ENCODE measurements at regions not wholly inside any gene's neighbourhood (a gene's known extent, or its start where the extent isn't known, plus 50 kb on each side); places are given as distances from the start of the nearest gene placed in this dataset.

- H3K4me3 ChIP-seq (ENCODE audit: low read length in 2 of 2) = no peak overlapping the region
- no peaks in the 10 kb centered on the region for H3K4me1 ChIP-seq (ENCODE audit: control insufficient read depth in 2 of 2, insufficient read depth in 2 of 2, low read length in 2 of 2)
- H3K9me3 ChIP-seq (ENCODE audit: control insufficient read depth in 2 of 2, insufficient read depth in 1 of 2, low read length in 1 of 2) = peaks cover 0 to 9% of the 10 kb centered on the region in 2 donors
- no peak for DNase-seq (ENCODE audit: low read depth in 6 of 9, low spot score in 9 of 9)
- H3K27ac ChIP-seq (ENCODE audit: low read depth in 1 of 2, low read length in 1 of 2) = no peak overlapping the region
- H3K27me3 ChIP-seq (ENCODE audit: control insufficient read depth in 2 of 2, insufficient read depth in 1 of 2, low read length in 1 of 2) = no peaks in the 10 kb centered on the region
- H3K36me3 ChIP-seq (ENCODE audit: control insufficient read depth in 2 of 2, insufficient read depth in 2 of 2, low read length in 1 of 2) = no peaks in the 10 kb centered on the region
Observed at GRCh38 chr10:9858816-9859215, 1158.9 kb upstream of the CELF2 start.

- H3K27ac ChIP-seq (ENCODE audit: low read depth in 1 of 2, low read length in 1 of 2) = no peak overlapping the region
Observed at GRCh38 chr10:9860045-9860444, 1157.6 kb upstream of the CELF2 start.

GRCh38 chr10:9863559-9864121, 1154.0 kb upstream of the CELF2 start:
- H3K4me1 ChIP-seq (ENCODE audit: control insufficient read depth in 2 of 2, insufficient read depth in 2 of 2, low read length in 2 of 2) = no peaks in the 10 kb centered on the region
- peaks cover 0 to 2% of the 10 kb centered on the region in 2 donors for H3K9me3 ChIP-seq (ENCODE audit: control insufficient read depth in 2 of 2, insufficient read depth in 1 of 2, low read length in 1 of 2)
- no peaks in the 10 kb centered on the region for H3K36me3 ChIP-seq (ENCODE audit: control insufficient read depth in 2 of 2, insufficient read depth in 2 of 2, low read length in 1 of 2)
- H3K27me3 ChIP-seq (ENCODE audit: control insufficient read depth in 2 of 2, insufficient read depth in 1 of 2, low read length in 1 of 2) = no peaks in the 10 kb centered on the region
- H3K4me3 ChIP-seq (ENCODE audit: low read length in 2 of 2) = no peak overlapping the region
- DNase-seq (ENCODE audit: low read depth in 6 of 9, low spot score in 9 of 9) = no peak
- WGBS = 94% methylated on average over 9 of the region's 9 CpGs
- no peak overlapping the region for H3K27ac ChIP-seq (ENCODE audit: low read depth in 1 of 2, low read length in 1 of 2)

More at GRCh38 chr10:9860045-9860444, 1157.6 kb upstream of the CELF2 start:
- peaks cover 0 to 9% of the 10 kb centered on the region in 2 donors for H3K9me3 ChIP-seq (ENCODE audit: control insufficient read depth in 2 of 2, insufficient read depth in 1 of 2, low read length in 1 of 2)
- no peaks in the 10 kb centered on the region for H3K36me3 ChIP-seq (ENCODE audit: control insufficient read depth in 2 of 2, insufficient read depth in 2 of 2, low read length in 1 of 2)
- no peak overlapping the region for H3K4me3 ChIP-seq (ENCODE audit: low read length in 2 of 2)
- no peaks in the 10 kb centered on the region for H3K27me3 ChIP-seq (ENCODE audit: control insufficient read depth in 2 of 2, insufficient read depth in 1 of 2, low read length in 1 of 2)
- DNase-seq (ENCODE audit: low read depth in 6 of 9, low spot score in 9 of 9) = no peak
- H3K4me1 ChIP-seq (ENCODE audit: control insufficient read depth in 2 of 2, insufficient read depth in 2 of 2, low read length in 2 of 2) = no peaks in the 10 kb centered on the region

- peaks cover 0 to 2% of the 10 kb centered on the region in 2 donors for H3K9me3 ChIP-seq (ENCODE audit: control insufficient read depth in 2 of 2, insufficient read depth in 1 of 2, low read length in 1 of 2)
- H3K27me3 ChIP-seq (ENCODE audit: control insufficient read depth in 2 of 2, insufficient read depth in 1 of 2, low read length in 1 of 2) = no peaks in the 10 kb centered on the region
- 92% methylated on average over 2 of the region's 2 CpGs for WGBS
- DNase-seq (ENCODE audit: low read depth in 6 of 9, low spot score in 9 of 9) = no peak
- no peaks in the 10 kb centered on the region for H3K4me1 ChIP-seq (ENCODE audit: control insufficient read depth in 2 of 2, insufficient read depth in 2 of 2, low read length in 2 of 2)
- no peaks in the 10 kb centered on the region for H3K36me3 ChIP-seq (ENCODE audit: control insufficient read depth in 2 of 2, insufficient read depth in 2 of 2, low read length in 1 of 2)
- no peak overlapping the region for H3K4me3 ChIP-seq (ENCODE audit: low read length in 2 of 2)
- no peak overlapping the region for H3K27ac ChIP-seq (ENCODE audit: low read depth in 1 of 2, low read length in 1 of 2)
Observed at GRCh38 chr10:9868499-9868898, 1149.2 kb upstream of the CELF2 start.

DNA sequence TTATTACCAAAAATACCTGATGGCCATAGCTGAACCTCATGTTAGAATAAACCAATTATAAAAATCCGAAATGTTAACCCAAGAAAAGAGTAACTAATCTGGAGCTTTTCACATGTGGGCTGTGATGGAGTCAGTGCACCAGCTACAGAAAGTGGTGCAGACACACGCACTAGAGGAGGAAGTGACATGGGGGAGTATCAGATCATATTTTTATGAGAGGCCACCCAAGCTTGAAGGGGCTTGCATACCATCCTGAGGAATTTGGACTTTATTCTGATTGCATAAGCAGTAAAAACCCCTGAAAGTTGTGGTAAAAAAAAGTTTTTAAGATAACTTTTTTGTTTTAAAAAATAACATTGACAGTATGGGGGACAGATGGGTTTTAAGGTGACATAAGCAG, 1148.5 kb upstream of the CELF2 start:
- Histone ChIP-seq H3K27me3 (ENCODE audit: control insufficient read depth in 2 of 2, insufficient read depth in 1 of 2, low read length in 1 of 2) (no peaks in the 10 kb centered on the region), H3K4me3 (ENCODE audit: low read length in 2 of 2) (no peak overlapping the region), H3K36me3 (ENCODE audit: control insufficient read depth in 2 of 2, insufficient read depth in 2 of 2, low read length in 1 of 2) (no peaks in the 10 kb centered on the region), H3K4me1 (ENCODE audit: control insufficient read depth in 2 of 2, insufficient read depth in 2 of 2, low read length in 2 of 2) (no peaks in the 10 kb centered on the region), H3K9me3 (ENCODE audit: control insufficient read depth in 2 of 2, insufficient read depth in 1 of 2, low read length in 1 of 2) (no peaks in the 10 kb centered on the region), H3K27ac (ENCODE audit: low read depth in 1 of 2, low read length in 1 of 2) (no peak overlapping the region)
- no peak for DNase-seq (ENCODE audit: low read depth in 6 of 9, low spot score in 9 of 9)
- 86% methylated on average over 2 of the region's 2 CpGs for WGBS

- no peak for DNase-seq (ENCODE audit: low read depth in 6 of 9, low spot score in 9 of 9)
- 57% methylated on average over 5 of the region's 5 CpGs for WGBS
- H3K4me1 ChIP-seq (ENCODE audit: control insufficient read depth in 2 of 2, insufficient read depth in 2 of 2, low read length in 2 of 2) = no peaks in the 10 kb centered on the region
- H3K36me3 ChIP-seq (ENCODE audit: control insufficient read depth in 2 of 2, insufficient read depth in 2 of 2, low read length in 1 of 2) = no peaks in the 10 kb centered on the region
- H3K27me3 ChIP-seq (ENCODE audit: control insufficient read depth in 2 of 2, insufficient read depth in 1 of 2, low read length in 1 of 2) = no peaks in the 10 kb centered on the region
- no peak overlapping the region for H3K27ac ChIP-seq (ENCODE audit: low read depth in 1 of 2, low read length in 1 of 2)
- H3K9me3 ChIP-seq (ENCODE audit: control insufficient read depth in 2 of 2, insufficient read depth in 1 of 2, low read length in 1 of 2) = no peaks in the 10 kb centered on the region
- no peak overlapping the region for H3K4me3 ChIP-seq (ENCODE audit: low read length in 2 of 2)
Observed at GRCh38 chr10:9869606-9870176, 1148.0 kb upstream of the CELF2 start.

DNA sequence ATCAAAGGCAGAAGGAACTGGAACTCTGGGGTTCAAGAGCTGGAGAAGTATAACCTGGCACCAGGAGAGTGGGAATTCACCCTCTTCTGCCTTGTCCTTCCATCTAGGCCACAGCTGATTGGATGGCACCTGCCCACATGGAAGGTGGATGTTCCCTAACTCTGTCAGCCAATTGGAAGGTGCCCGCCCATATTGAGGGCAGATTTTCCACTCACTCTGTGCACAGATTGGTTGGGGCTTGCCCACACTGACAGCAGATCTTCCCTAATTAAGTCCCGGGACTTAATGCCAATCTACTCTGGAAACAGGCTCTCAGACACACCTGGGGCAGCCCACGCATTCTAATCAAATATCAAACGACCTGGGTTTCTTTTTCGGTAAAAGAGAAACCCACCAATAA, 1142.3 kb upstream of the CELF2 start:
- DNase-seq (ENCODE audit: low read depth in 6 of 9, low spot score in 9 of 9) = no peak
- no peak overlapping the region for H3K4me3 ChIP-seq (ENCODE audit: low read length in 2 of 2)
- H3K27me3 ChIP-seq (ENCODE audit: control insufficient read depth in 2 of 2, insufficient read depth in 1 of 2, low read length in 1 of 2) = no peaks in the 10 kb centered on the region
- whole genome bisulfite sequencing = 96% methylated on average over 5 of the region's 5 CpGs
- H3K36me3 ChIP-seq (ENCODE audit: control insufficient read depth in 2 of 2, insufficient read depth in 2 of 2, low read length in 1 of 2) = no peaks in the 10 kb centered on the region
- H3K27ac ChIP-seq (ENCODE audit: low read depth in 1 of 2, low read length in 1 of 2) = no peak overlapping the region
- H3K9me3 ChIP-seq (ENCODE audit: control insufficient read depth in 2 of 2, insufficient read depth in 1 of 2, low read length in 1 of 2) = peaks cover 1 to 8% of the 10 kb centered on the region in 2 donors
- H3K4me1 ChIP-seq (ENCODE audit: control insufficient read depth in 2 of 2, insufficient read depth in 2 of 2, low read length in 2 of 2) = no peaks in the 10 kb centered on the region

- Histone ChIP-seq H3K27ac (ENCODE audit: low read depth in 1 of 2, low read length in 1 of 2) (no peak overlapping the region), H3K36me3 (ENCODE audit: control insufficient read depth in 2 of 2, insufficient read depth in 2 of 2, low read length in 1 of 2) (no peaks in the 10 kb centered on the region), H3K27me3 (ENCODE audit: control insufficient read depth in 2 of 2, insufficient read depth in 1 of 2, low read length in 1 of 2) (no peaks in the 10 kb centered on the region), H3K4me1 (ENCODE audit: control insufficient read depth in 2 of 2, insufficient read depth in 2 of 2, low read length in 2 of 2) (no peaks in the 10 kb centered on the region), H3K9me3 (ENCODE audit: control insufficient read depth in 2 of 2, insufficient read depth in 1 of 2, low read length in 1 of 2) (peaks cover 1 to 8% of the 10 kb centered on the region in 2 donors), H3K4me3 (ENCODE audit: low read length in 2 of 2) (no peak overlapping the region)
- DNase-seq (ENCODE audit: low read depth in 6 of 9, low spot score in 9 of 9) = no peak
- WGBS = 97% methylated on average over 12 of the region's 12 CpGs
Observed at GRCh38 chr10:9877978-9878377, 1139.7 kb upstream of the CELF2 start.

DNA sequence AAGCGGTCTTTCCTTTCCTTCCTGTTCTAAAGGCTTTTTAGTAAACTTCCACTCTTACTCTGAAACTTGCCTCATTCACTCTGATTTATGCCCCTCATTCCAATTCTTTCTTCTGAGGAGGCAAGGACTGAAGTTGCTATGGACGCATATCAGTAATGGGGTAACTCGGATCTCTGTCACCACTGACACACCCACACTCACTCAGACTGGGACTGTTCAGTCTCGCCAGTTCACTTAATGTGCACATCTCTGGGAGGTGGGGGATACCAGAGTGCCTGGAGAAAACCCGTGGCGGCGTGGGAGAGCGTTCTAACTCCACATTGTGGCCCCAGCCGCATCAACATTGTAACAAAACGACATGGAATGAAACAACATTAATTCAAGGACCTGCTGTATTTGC, 1139.3 kb upstream of the CELF2 start:
- no peak for DNase-seq (ENCODE audit: low read depth in 6 of 9, low spot score in 9 of 9)
- H3K4me3 ChIP-seq (ENCODE audit: low read length in 2 of 2) = no peak overlapping the region
- H3K36me3 ChIP-seq (ENCODE audit: control insufficient read depth in 2 of 2, insufficient read depth in 2 of 2, low read length in 1 of 2) = no peaks in the 10 kb centered on the region
- 96% methylated on average over 10 of the region's 10 CpGs for WGBS
- H3K4me1 ChIP-seq (ENCODE audit: control insufficient read depth in 2 of 2, insufficient read depth in 2 of 2, low read length in 2 of 2) = no peaks in the 10 kb centered on the region
- H3K9me3 ChIP-seq (ENCODE audit: control insufficient read depth in 2 of 2, insufficient read depth in 1 of 2, low read length in 1 of 2) = peaks cover 1 to 8% of the 10 kb centered on the region in 2 donors
- no peaks in the 10 kb centered on the region for H3K27me3 ChIP-seq (ENCODE audit: control insufficient read depth in 2 of 2, insufficient read depth in 1 of 2, low read length in 1 of 2)
- H3K27ac ChIP-seq (ENCODE audit: low read depth in 1 of 2, low read length in 1 of 2) = no peak overlapping the region
